ENCODE measurements at regions not wholly inside any gene's neighbourhood (a gene's known extent, or its start where the extent isn't known, plus 50 kb on each side); places are given as distances from the start of the nearest gene placed in this dataset.

GRCh38 chr5:171525085-171525484 lies 105.6 kb downstream of the FGF18 start:
- no peaks in the 10 kb centered on the region for H4K20me1 ChIP-seq (ENCODE audit: insufficient read depth)
- no peak overlapping the region for H2AFZ ChIP-seq
- BruUV-seq (replicated peaks), result no TSS peak
- H3K4me3 ChIP-seq, result no peak overlapping the region
- peaks cover 36% of the 10 kb centered on the region for H3F3A ChIP-seq (ENCODE audit: insufficient read depth, low read depth)
- H3K36me3 ChIP-seq (ENCODE audit: low read depth), result no peaks in the 10 kb centered on the region
- H3K27me3 ChIP-seq (ENCODE audit: insufficient read depth, low read depth), result no peaks in the 10 kb centered on the region
- intact Hi-C loops (cut with micrococcal nuclease; ENCODE audit: unreplicated experiment), result loop anchor here (10.0 kb wide), 1 partner anchor 770 kb away; no protein-coding TSS in a partner anchor
- no peaks in the 10 kb centered on the region for H3K79me2 ChIP-seq (ENCODE audit: low read depth)
- no peaks in the 10 kb centered on the region for H3K9me2 ChIP-seq (ENCODE audit: insufficient read depth)
- ChIA-PET CTCF (interaction anchor here (0.6 kb wide), 1 partner anchor 106 kb away, joined by 6 read pairs; the partner anchor contains the start of gene FGF18), POLR2A (ENCODE audit: unreplicated experiment) (interaction anchor here (0.6 kb wide), 1 partner anchor 35 kb away, joined by 3 read pairs; no protein-coding TSS in a partner anchor)
- H3K27ac ChIP-seq, result no peak overlapping the region
- H3K4me2 ChIP-seq, result no peak overlapping the region
- no peak for TF ChIP-seq EZH2 (IDR thresholded peaks at IDR 0.05; ENCODE audit: low read depth)
- H3K4me1 ChIP-seq (replicated peaks; ENCODE audit: insufficient read depth), result peaks cover 36% of the 10 kb centered on the region
- no peaks in the 10 kb centered on the region for H3K9me3 ChIP-seq (ENCODE audit: insufficient read depth, low read depth)
- DNase-seq, result no peak

DNA sequence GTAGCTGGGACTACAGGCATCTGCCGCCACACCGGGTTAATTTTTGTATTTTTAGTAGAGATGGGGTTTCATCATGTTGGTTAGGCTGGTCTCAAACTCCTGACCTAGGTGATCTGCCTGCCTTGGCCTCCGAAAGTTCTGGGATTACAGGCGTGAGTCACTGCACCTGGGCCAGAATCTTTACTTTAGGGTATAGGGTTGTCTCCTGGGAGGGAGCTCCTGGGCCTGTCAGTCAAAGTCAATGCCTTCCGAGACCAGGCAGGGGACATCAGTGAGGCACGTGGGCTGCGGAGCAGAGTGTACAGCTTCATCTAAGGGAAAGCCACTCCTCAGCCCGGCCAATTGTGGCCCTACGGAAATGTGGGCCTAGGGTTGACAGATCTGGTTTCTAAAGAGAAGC lies 108.6 kb downstream of the FGF18 start:
- Histone ChIP-seq H3K79me2 (ENCODE audit: low read depth) (no peaks in the 10 kb centered on the region), H3K36me3 (ENCODE audit: low read depth) (no peaks in the 10 kb centered on the region), H4K20me1 (ENCODE audit: insufficient read depth) (no peaks in the 10 kb centered on the region), H3K27ac (no peak overlapping the region), H3K4me3 (no peak overlapping the region), H3K4me2 (no peak overlapping the region), H3K9me3 (ENCODE audit: insufficient read depth, low read depth) (no peaks in the 10 kb centered on the region), H2AFZ (no peak overlapping the region), H3K4me1 (replicated peaks; ENCODE audit: insufficient read depth) (peaks cover 16% of the 10 kb centered on the region), H3K27me3 (ENCODE audit: insufficient read depth, low read depth) (no peaks in the 10 kb centered on the region), H3K9me2 (ENCODE audit: insufficient read depth) (no peaks in the 10 kb centered on the region), H3F3A (ENCODE audit: insufficient read depth, low read depth) (peaks cover 10% of the 10 kb centered on the region)
- intact Hi-C loops (cut with micrococcal nuclease; ENCODE audit: unreplicated experiment), result loop anchor here (10.0 kb wide), 1 partner anchor 773 kb away; no protein-coding TSS in a partner anchor
- no TSS peak for BruUV-seq (replicated peaks)
- no peak for DNase-seq
- TF ChIP-seq, protein P1, sequence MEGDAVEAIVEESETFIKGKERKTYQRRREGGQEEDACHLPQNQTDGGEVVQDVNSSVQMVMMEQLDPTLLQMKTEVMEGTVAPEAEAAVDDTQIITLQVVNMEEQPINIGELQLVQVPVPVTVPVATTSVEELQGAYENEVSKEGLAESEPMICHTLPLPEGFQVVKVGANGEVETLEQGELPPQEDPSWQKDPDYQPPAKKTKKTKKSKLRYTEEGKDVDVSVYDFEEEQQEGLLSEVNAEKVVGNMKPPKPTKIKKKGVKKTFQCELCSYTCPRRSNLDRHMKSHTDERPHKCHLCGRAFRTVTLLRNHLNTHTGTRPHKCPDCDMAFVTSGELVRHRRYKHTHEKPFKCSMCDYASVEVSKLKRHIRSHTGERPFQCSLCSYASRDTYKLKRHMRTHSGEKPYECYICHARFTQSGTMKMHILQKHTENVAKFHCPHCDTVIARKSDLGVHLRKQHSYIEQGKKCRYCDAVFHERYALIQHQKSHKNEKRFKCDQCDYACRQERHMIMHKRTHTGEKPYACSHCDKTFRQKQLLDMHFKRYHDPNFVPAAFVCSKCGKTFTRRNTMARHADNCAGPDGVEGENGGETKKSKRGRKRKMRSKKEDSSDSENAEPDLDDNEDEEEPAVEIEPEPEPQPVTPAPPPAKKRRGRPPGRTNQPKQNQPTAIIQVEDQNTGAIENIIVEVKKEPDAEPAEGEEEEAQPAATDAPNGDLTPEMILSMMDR (conservative IDR thresholded peaks at IDR 0.05), result no peak
- no peak for TF ChIP-seq EZH2 (IDR thresholded peaks at IDR 0.05; ENCODE audit: low read depth)
- ChIA-PET CTCF (interaction anchor here (0.7 kb wide), 1 partner anchor 262 kb away, joined by 9 read pairs; no protein-coding TSS in a partner anchor), POLR2A (ENCODE audit: unreplicated experiment) (no interaction called here)

DNA sequence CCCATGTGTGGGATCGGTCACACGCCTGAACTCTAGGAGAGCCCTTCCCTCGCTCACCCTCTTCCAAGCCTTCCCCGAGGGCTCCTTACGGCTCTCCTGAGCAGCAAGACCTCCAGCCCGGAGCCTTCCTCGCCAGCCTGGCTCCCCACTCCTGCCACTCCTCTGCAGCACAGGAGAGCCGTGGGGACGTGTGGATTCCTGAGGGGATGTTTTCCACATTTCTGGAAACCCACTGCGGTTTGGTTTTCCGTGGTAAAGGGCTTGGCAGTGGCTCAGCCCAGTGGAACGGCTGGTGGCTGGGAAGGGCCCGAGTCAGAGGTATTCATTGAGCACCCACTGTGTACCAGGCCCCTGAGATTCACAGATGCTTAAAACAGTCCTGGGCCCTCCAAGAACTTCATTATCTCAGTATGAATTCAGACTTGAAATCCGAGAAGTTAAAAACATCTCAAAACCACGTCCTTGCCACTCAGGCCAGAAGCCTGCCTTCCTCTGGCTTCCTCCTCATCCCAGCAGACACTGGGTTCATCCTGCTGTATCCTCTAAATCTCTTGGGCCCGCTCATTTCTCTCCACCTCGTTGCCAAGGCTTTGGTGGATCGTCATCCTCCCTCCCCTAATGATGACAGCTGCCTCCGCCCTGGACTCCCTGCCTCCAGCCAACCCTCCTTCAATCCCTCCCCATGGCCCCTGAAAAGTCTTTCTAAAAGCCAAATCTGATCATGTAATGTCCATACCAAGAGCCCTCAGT lies 109.6 kb downstream of the FGF18 start:
- Histone ChIP-seq H3K9me3 (ENCODE audit: insufficient read depth, low read depth) (no peaks in the 10 kb centered on the region), H3K27ac (no peak overlapping the region), H3K27me3 (ENCODE audit: insufficient read depth, low read depth) (no peaks in the 10 kb centered on the region), H3K9me2 (ENCODE audit: insufficient read depth) (no peaks in the 10 kb centered on the region), H4K20me1 (ENCODE audit: insufficient read depth) (no peaks in the 10 kb centered on the region), H3K79me2 (ENCODE audit: low read depth) (no peaks in the 10 kb centered on the region), H2AFZ (no peak overlapping the region), H3F3A (ENCODE audit: insufficient read depth, low read depth) (0 out of 2 replicates have a peak, but pooled peaks cover under 1% of the 10 kb centered on the region), H3K36me3 (ENCODE audit: low read depth) (no peaks in the 10 kb centered on the region), H3K4me1 (replicated peaks; ENCODE audit: insufficient read depth) (peaks cover 16% of the 10 kb centered on the region), H3K4me2 (no peak overlapping the region), H3K4me3 (no peak overlapping the region)
- TF ChIP-seq EZH2 (IDR thresholded peaks at IDR 0.05; ENCODE audit: low read depth), result no peak
- TF ChIP-seq, protein P1 (conservative IDR thresholded peaks at IDR 0.05), result no peak
- no TSS peak for BruUV-seq (replicated peaks)
- no peak for DNase-seq
- POLR2A ChIA-PET (ENCODE audit: unreplicated experiment), result no interaction called here
- intact Hi-C loops (cut with micrococcal nuclease; ENCODE audit: unreplicated experiment), result loop anchor here (10.0 kb wide), 1 partner anchor 774 kb away; no protein-coding TSS in a partner anchor
- CTCF ChIA-PET, result interaction anchor here (0.7 kb wide), 1 partner anchor 263 kb away, joined by 9 read pairs; no protein-coding TSS in a partner anchor
